IPS DF 19.7 (cell line): ENCODE measurements at regions not wholly inside any gene's neighbourhood (a gene's known extent, or its start where the extent isn't known, plus 50 kb on each side); places are given as distances from the start of the nearest gene placed in this dataset.
"Not testable (repeated sequence)": the region's sequence is repeated elsewhere in the genome, so short reads cannot be mapped to it uniquely, and the experiment has no call there.

Source experiments
- DNase-seq: peaks from one replicate; pipeline ENCODE4 v3.0.0-alpha.2; 2013; ENCODE audit warnings: low read depth, low spot score

DNA sequence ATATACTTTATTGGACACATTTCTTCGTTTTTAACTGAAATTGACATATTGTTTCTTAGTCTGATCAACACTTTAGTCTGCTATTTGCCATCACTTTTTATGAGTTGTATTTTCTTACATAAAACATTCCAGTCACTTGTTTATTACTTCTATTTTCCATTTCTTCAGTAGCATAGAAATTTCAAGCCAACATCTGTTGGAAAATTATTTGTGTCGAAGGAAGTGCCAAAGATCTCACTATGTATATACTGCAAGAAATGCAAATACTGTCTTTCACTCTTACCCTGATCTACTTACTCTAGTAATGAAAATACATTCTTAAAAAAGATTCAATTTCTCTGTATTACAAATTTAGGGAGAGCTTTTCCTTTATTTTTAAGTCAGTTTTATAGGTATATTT lies 105.9 kb downstream of the SLC17A6 start:
- DNase-seq = no peak

GRCh38 chr11:22441831-22442230 lies 103.7 kb downstream of the SLC17A6 start:
- no peak for DNase-seq

DNA sequence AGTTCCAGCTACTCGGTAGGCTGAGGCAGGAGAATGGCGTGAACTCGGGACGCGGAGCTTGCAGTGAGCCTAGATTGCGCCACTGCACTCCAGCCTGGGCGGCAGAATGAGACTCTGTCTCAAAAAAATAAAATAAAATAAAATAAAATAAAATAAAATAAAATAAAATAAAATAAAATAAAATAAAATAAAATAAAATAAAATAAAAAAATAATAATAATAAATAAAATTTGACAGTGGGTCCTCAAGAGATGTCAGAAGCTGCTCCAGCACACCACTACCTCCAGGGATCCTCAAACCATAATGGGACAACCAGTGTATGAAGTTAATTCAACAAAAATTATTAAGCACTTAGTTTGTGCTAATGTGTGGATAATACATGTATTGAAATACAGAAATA lies 97.4 kb downstream of the SLC17A6 start:
- not testable (repeated sequence) for DNase-seq

- no peak for DNase-seq
Measured at GRCh38 chr11:22433517-22433916, 95.3 kb downstream of the SLC17A6 start.

- DNase-seq = no peak
Measured at GRCh38 chr11:22433094-22433455, 94.9 kb downstream of the SLC17A6 start.

DNA sequence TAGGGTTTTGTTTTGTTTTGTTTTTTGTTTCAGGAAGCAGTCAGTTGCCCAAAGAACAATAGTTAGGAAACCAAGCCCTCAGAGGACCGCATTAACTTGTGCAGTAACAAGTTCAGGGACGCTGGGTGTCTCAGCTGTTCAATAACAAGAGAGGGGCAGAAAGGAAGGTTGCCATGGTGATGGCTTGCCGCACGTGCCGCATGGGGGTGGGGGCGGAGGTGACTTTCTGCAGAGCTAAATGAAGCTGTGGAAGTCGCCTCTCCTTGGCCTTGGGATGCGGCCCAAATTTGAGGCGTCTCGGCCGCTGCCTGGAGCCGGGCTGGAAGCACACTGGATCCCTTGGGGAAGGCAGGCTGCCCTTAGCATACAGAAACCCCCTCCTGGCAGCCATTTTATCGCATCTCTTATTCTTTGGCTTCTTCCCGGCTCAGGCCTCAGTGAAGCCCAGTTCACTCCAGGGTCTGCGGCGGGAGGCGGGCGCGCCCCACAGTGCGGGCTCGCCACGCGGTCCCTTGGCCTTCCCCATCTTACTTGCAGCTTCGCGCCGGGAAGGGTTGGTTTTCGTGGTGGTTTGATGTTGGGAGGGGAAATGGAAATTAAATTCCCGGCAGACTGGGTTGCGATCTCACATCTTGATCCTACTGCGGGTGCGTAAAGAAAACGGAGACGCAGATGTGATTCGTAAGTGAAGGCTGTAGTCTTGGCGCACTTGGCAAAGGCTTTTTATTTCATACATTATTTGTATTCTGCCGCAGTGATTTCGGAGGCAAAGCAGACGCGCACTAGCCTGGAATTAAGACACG lies 94.3 kb downstream of the SLC17A6 start:
- peak; percentile 23 for DNase-seq

DNA sequence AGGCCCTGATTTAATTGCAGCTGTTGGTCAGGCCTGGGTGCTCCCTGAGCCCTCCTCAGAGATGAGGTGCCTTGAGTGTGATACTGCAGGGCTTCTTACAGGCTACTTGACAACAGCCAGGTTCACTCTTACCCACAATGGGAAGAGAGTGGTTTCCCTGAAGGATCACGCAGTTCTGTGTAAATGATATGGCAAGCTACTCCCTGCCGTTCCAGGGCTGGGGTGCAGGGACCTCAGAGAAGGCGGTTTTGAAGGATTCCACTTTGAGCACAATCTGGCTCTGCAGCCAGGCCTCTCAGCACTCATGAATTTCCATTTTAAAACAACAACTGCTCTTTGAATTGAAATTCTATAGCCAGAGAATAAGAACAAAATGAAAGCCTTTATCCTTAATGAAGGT lies 92.9 kb downstream of the SLC17A6 start:
- DNase-seq = no peak

- DNase-seq = no peak
Measured at GRCh38 chr11:22430639-22431038, 92.5 kb downstream of the SLC17A6 start.

DNA sequence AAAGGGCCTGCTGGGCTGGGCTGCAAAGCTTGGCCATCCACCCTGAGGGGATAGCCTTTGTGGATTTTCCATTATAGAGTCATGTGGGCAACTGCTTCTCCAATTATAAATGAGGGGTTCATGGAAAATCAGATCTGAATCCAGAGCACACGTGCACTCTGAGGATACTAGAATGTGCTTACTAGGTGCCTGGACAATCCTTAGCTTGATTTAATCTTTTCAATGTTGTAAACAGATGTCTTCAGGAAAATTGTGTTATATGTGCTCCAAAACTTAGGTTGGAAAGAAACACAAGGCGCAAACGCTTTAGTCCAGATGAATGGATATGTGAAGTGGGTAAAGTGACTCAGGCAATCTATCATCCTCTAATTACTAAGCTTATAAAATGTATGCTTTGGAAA lies 92.0 kb downstream of the SLC17A6 start:
- DNase-seq = no peak
